ENCODE measurements at regions not wholly inside any gene's neighbourhood (a gene's known extent, or its start where the extent isn't known, plus 50 kb on each side); places are given as distances from the start of the nearest gene placed in this dataset.

DNA sequence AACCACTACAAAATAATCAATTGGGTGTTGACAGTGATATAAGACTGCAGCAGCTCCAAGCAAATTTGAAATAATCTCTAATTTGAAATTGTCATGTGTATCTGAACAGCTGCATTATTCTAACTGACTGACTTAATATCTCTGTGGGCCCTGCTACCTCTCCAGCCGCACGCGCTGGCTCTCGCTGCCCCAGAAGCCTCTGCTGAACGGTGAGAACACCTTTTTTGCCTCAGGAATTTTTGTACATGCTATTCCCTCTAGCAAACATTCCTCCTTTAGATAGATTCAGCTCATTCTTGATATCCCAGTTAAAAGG lies 155.9 kb upstream of the MDFIC start:
- TF ChIP-seq, protein P1, sequence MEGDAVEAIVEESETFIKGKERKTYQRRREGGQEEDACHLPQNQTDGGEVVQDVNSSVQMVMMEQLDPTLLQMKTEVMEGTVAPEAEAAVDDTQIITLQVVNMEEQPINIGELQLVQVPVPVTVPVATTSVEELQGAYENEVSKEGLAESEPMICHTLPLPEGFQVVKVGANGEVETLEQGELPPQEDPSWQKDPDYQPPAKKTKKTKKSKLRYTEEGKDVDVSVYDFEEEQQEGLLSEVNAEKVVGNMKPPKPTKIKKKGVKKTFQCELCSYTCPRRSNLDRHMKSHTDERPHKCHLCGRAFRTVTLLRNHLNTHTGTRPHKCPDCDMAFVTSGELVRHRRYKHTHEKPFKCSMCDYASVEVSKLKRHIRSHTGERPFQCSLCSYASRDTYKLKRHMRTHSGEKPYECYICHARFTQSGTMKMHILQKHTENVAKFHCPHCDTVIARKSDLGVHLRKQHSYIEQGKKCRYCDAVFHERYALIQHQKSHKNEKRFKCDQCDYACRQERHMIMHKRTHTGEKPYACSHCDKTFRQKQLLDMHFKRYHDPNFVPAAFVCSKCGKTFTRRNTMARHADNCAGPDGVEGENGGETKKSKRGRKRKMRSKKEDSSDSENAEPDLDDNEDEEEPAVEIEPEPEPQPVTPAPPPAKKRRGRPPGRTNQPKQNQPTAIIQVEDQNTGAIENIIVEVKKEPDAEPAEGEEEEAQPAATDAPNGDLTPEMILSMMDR (conservative IDR thresholded peaks at IDR 0.05; ENCODE audit: control insufficient read depth, insufficient read depth, low read depth, low read length), result no peak
- DNase-seq (ENCODE audit: low read depth), result no peak
- no peak overlapping the region for H3K4me3 ChIP-seq (ENCODE audit: control insufficient read depth, low read depth, low read length)

DNA sequence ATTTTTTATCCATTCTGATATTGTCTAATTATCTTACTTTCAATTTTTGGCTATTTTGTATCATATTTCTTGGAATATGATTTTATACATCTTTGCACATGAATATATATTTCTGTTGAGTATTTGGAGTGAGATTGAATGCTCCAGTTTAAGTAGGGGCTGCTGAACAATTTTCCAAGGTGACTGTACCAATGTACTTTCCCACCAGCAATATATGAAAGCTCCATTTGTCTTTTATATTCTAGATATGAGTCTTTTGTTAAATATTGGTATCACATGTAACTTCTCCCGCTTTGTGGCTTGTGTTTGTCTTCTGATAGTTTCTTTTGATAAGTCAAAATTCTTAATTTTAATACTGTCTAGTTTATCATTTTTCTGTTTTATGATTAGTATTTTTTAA lies 144.6 kb upstream of the MDFIC start:
- no peak for DNase-seq (ENCODE audit: low read depth)
- TF ChIP-seq, protein P1 (conservative IDR thresholded peaks at IDR 0.05; ENCODE audit: control insufficient read depth, insufficient read depth, low read depth, low read length), result no peak
- no peak overlapping the region for H3K4me3 ChIP-seq (ENCODE audit: control insufficient read depth, low read depth, low read length)

DNA sequence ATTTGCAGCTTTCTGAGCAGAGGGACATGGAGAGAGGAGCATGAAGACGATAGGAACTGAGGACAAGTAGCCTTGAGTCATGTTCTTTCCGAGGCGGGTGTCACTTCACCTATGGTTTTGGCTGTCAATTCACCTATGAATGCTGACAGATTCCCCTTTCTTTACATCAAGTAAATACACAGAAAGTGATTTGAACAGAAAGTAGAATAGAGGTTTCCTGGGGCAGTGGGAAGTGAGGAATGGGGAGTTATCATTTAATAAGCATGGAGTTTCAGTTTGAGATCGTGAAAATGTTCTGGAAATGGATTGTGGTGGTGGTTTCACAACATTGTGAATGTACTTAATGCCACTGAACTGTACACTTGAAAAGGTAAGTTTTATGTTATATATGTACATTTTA lies 138.4 kb upstream of the MDFIC start:
- TF ChIP-seq, protein P1 (conservative IDR thresholded peaks at IDR 0.05; ENCODE audit: control insufficient read depth, insufficient read depth, low read depth, low read length), result no peak
- DNase-seq (ENCODE audit: low read depth), result no peak
- no peak overlapping the region for H3K4me3 ChIP-seq (ENCODE audit: control insufficient read depth, low read depth, low read length)

DNA sequence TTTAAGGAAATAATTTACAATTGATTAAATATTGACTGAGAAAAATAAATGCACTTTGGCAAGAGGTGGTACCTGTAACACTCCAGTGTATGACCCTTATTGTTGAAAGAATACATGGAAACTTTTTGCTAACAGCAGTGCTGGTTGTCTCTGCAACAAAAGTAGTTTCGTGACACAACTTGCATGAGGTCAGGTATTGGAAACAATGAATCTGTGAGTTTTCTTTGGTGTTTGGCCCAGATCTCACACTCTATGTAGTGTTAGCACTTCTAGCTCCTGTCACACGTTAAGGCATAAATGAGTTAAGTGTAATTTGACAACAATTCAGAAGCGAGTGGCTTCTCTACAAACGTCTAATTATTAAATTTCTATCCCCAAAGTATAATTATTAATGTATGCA lies 137.7 kb upstream of the MDFIC start:
- no peak for DNase-seq (ENCODE audit: low read depth)

DNA sequence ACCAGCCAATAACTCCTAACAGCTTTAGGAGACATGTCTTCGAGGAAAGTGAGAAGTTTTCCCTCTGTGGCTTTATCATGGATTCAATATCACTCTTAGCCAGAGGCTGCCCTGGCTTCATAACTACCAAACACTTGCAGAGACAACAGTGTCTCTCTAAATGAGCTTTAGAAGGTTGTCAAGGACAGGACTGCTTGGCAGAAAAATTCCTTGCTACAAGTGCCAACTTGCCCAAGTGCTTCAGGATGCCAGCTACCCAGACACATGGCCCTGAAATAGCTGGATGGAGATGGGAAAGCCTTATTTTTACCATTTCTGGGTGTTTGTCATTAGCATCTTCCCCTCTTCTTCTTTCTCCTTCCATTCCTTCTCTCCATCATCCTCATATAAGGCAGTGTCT lies 137.1 kb upstream of the MDFIC start:
- H3K4me3 ChIP-seq (ENCODE audit: control insufficient read depth, low read depth, low read length), result no peak overlapping the region
- TF ChIP-seq, protein P1 (conservative IDR thresholded peaks at IDR 0.05; ENCODE audit: control insufficient read depth, insufficient read depth, low read depth, low read length), result no peak
- no peak for DNase-seq (ENCODE audit: low read depth)

More for the DNA sequence above, 137.7 kb upstream of the MDFIC start:
- TF ChIP-seq, protein P1 (conservative IDR thresholded peaks at IDR 0.05; ENCODE audit: control insufficient read depth, insufficient read depth, low read depth, low read length), result no peak
- H3K4me3 ChIP-seq (ENCODE audit: control insufficient read depth, low read depth, low read length), result no peak overlapping the region

GRCh38 chr7:114785496-114785895 lies 136.4 kb upstream of the MDFIC start:
- TF ChIP-seq, protein P1 (conservative IDR thresholded peaks at IDR 0.05; ENCODE audit: control insufficient read depth, insufficient read depth, low read depth, low read length), result no peak
- peak; percentile 13 for DNase-seq (ENCODE audit: low read depth)
- H3K4me3 ChIP-seq (ENCODE audit: control insufficient read depth, low read depth, low read length), result no peak overlapping the region

DNA sequence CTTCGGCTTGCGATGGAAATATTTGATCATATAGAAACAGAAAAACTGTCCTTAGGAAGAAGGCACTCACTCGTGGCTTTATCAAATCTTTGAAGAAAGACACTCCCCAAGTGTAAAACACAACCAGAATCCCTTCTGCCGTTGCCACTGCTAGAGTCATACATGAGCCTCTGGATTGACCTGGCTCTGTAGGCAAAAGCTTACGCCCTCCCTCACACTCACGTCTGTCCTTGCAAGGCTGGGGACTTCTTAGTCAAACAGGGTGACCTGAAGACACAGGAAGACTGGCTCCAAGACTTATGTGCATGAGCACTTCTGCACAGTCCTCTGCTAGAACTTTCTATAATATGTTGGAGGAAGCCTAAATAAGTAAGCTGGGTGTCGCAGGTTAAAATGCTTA lies 135.4 kb upstream of the MDFIC start:
- TF ChIP-seq, protein P1 (conservative IDR thresholded peaks at IDR 0.05; ENCODE audit: control insufficient read depth, insufficient read depth, low read depth, low read length), result no peak
- H3K4me3 ChIP-seq (ENCODE audit: control insufficient read depth, low read depth, low read length), result no peak overlapping the region
- no peak for DNase-seq (ENCODE audit: low read depth)
